IMR-90 (cell line): ENCODE measurements at regions not wholly inside any gene's neighbourhood (a gene's known extent, or its start where the extent isn't known, plus 50 kb on each side); places are given as distances from the start of the nearest gene placed in this dataset.

ENCODE experiments used
- ATAC-seq: fragments of 200-7000 bp; cut with Tn5 transposase; 2 replicates; pipeline ENCODE4 v1.9.1; 2020; ENCODE audit warnings: low read depth, mild to moderate bottlenecking, moderate library complexity
- BruUV-seq: library from RNA; stranded (reverse); fragments of 400-500 nt; replicated peaks from 2 replicates; lab custom pipeline; 2021; lab: Mats Ljungman, UMichigan
- CTCF ChIA-PET: fragments of 300-600 bp; formaldehyde crosslinking; extraction: SDS; loops from one replicate; lab custom pipeline; 2021; ENCODE audit warnings: antibody characterized with exemption; lab: Yijun Ruan, JAX
- POLR2A ChIA-PET: fragments of 300-600 bp; sonication (Branson Sonifier 250); formaldehyde crosslinking; loops from one replicate; lab custom pipeline; 2022; ENCODE audit warnings: antibody characterized with exemption; ENCODE audit not compliant: unreplicated experiment; lab: Charles Lee
- DNase-seq: peaks from one replicate; pipeline ENCODE4 v3.0.0; 2013
- H2AFZ ChIP-seq: replicated peaks from 2 replicates; pipeline ENCODE3; 2013; ENCODE audit warnings: low read length, mild to moderate bottlenecking; ENCODE audit not compliant: poor library complexity
- H2AK5ac ChIP-seq: 2 replicates; pipeline ENCODE4 v1.6.1; 2013; ENCODE audit warnings: low read depth, low read length, inconsistent platforms
- H2AK9ac ChIP-seq: replicated peaks from 2 replicates; pipeline ENCODE3; 2013; ENCODE audit warnings: mild to moderate bottlenecking, low read depth, low read length, moderate library complexity; ENCODE audit not compliant: poor library complexity
- H2BK120ac ChIP-seq: 2 replicates; pipeline ENCODE4 v1.6.1; 2013; ENCODE audit warnings: low read depth, low read length, inconsistent platforms
- H2BK15ac ChIP-seq: 3 replicates; pipeline ENCODE4 v1.6.1; 2013; ENCODE audit warnings: low read depth, low read length, inconsistent platforms
- H2BK20ac ChIP-seq: 2 replicates; pipeline ENCODE4 v1.6.1; 2013; ENCODE audit warnings: low read depth, mild to moderate bottlenecking, inconsistent platforms, low read length, moderate library complexity
- H2BK5ac ChIP-seq: 2 replicates; pipeline ENCODE4 v1.6.1; 2013; ENCODE audit warnings: mild to moderate bottlenecking, low read depth, low read length, inconsistent platforms; ENCODE audit not compliant: poor library complexity, severe bottlenecking
- H3K14ac ChIP-seq: replicated peaks from 2 replicates; pipeline ENCODE4 v1.6.1; 2013; ENCODE audit warnings: low read depth, low read length, inconsistent platforms
- H3K18ac ChIP-seq: 2 replicates; pipeline ENCODE4 v1.6.1; 2013; ENCODE audit warnings: low read depth, low read length, control low read depth
- H3K23ac ChIP-seq: 2 replicates; pipeline ENCODE4 v1.6.1; 2013; ENCODE audit warnings: low read depth, low read length, inconsistent platforms
- H3K27ac ChIP-seq: 2 replicates; pipeline ENCODE4 v1.5.1; 2013; ENCODE audit warnings: mild to moderate bottlenecking, control low read depth, low read length; ENCODE audit not compliant: insufficient read depth
- H3K27me3 ChIP-seq: 2 replicates; pipeline ENCODE4 v1.6.1; 2013; ENCODE audit warnings: low read length; ENCODE audit not compliant: control insufficient read depth, insufficient read depth
- H3K36me3 ChIP-seq: 2 replicates; pipeline ENCODE4 v1.6.1; 2013; ENCODE audit warnings: low read length, mixed read lengths; ENCODE audit not compliant: control insufficient read depth, insufficient read depth
- H3K4ac ChIP-seq: 2 replicates; pipeline ENCODE4 v1.6.1; 2013; ENCODE audit warnings: low read depth, low read length, inconsistent platforms
- H3K4me1 ChIP-seq: 2 replicates; pipeline ENCODE4 v1.6.1; 2013; ENCODE audit warnings: low read length, mixed read lengths; ENCODE audit not compliant: control insufficient read depth, insufficient read depth
- H3K4me2 ChIP-seq: 2 replicates; pipeline ENCODE4 v1.6.1; 2013; ENCODE audit warnings: low read depth, mild to moderate bottlenecking, control low read depth, low read length, moderate library complexity
- H3K4me3 ChIP-seq: 2 replicates; pipeline ENCODE4 v1.5.1; 2013; ENCODE audit warnings: low read depth, mild to moderate bottlenecking, control low read depth, low read length, moderate library complexity; ENCODE audit not compliant: insufficient read depth
- H3K56ac ChIP-seq: 2 replicates; pipeline ENCODE4 v1.6.1; 2013; ENCODE audit warnings: low read length, inconsistent platforms; ENCODE audit not compliant: insufficient read depth; ENCODE audit errors: extremely low read depth
- H3K79me1 ChIP-seq, 2 experiments: 2 replicates each; pipeline ENCODE4 v1.6.1; 2013; ENCODE audit warnings: low read length in 2 of 2, inconsistent platforms in 1 of 2, low read depth in 1 of 2
- H3K9ac ChIP-seq: 2 replicates; pipeline ENCODE4 v1.6.1; 2013; ENCODE audit warnings: low read depth, low read length, control low read depth
- H3K9me1 ChIP-seq: 2 replicates; pipeline ENCODE4 v1.6.1; 2013; ENCODE audit warnings: low read length, inconsistent platforms; ENCODE audit not compliant: insufficient read depth
- H3K9me3 ChIP-seq: 2 replicates; pipeline ENCODE4 v1.6.1; 2013; ENCODE audit warnings: low read length; ENCODE audit not compliant: control insufficient read depth, insufficient read depth
- H4K20me1 ChIP-seq: 2 replicates; pipeline ENCODE4 v1.6.1; 2013; ENCODE audit warnings: low read length, inconsistent platforms; ENCODE audit not compliant: insufficient read depth
- H4K5ac ChIP-seq: 2 replicates; pipeline ENCODE4 v1.6.1; 2013; ENCODE audit warnings: mild to moderate bottlenecking, low read depth, low read length, control low read depth
- H4K8ac ChIP-seq, 2 experiments: 2 replicates each; pipeline ENCODE4 v1.6.1; 2013; ENCODE audit warnings: low read depth in 2 of 2, low read length in 2 of 2, control low read depth in 1 of 2, inconsistent platforms in 1 of 2
- H4K91ac ChIP-seq: 2 replicates; pipeline ENCODE4 v1.6.1; 2013; ENCODE audit warnings: low read depth, low read length, inconsistent platforms; ENCODE audit not compliant: insufficient read depth
- FOS ChIP-seq: fragments of 150-350 bp; IDR thresholded peaks from 2 replicates; pipeline ENCODE4 v1.6.1; 2016; ENCODE audit warnings: low read depth, low read length
- MXI1 ChIP-seq: IDR thresholded peaks from 2 replicates; pipeline ENCODE4 v1.6.1; 2012; ENCODE audit warnings: low read depth, mild to moderate bottlenecking, low read length, moderate library complexity, borderline replicate concordance
- WGBS, 2 experiments: methylation state at CpG; one replicate each; pipeline versions ENCODE4 v1.1.5 to v1.1.7; 2013; ENCODE audit warnings: missing lambda C conversion rate in 2 of 2; ENCODE audit not compliant: insufficient read length in 1 of 2; ENCODE audit errors: extremely low coverage in 2 of 2; 5-methylcytosine and 5-hydroxymethylcytosine counted together
- dilution Hi-C: fragments of 300-500 bp; cut with HindIII; formaldehyde crosslinking; loops from one replicate; pipeline ENCODE4 v1.14.3; 2018; ENCODE audit warnings: low sequenced_read_pairs; ENCODE audit not compliant: unreplicated experiment
- in situ Hi-C: fragments of 300-500 bp; cut with MboI; formaldehyde crosslinking; loops from 3 replicates; pipeline ENCODE4 v1.14.3; 2019; ENCODE audit warnings: low sequenced_read_pairs, inconsistent platforms, mixed read lengths
- intact Hi-C: fragments of 100-400 bp; cut with micrococcal nuclease; formaldehyde crosslinking; loops from 2 replicates; pipeline ENCODE4 v1.10.0; 2022
- TF ChIP-seq, protein P1 (sequence below): fragments of 150-350 bp; IDR thresholded peaks from 2 replicates; pipeline ENCODE4 v1.6.1; 2017; ENCODE audit warnings: mild to moderate bottlenecking, antibody characterized with exemption, low read length, low read depth
- TF ChIP-seq, protein P2 (sequence below): conservative IDR thresholded peaks from 2 replicates; pipeline ENCODE4 v1.5.1; 2012; ENCODE audit warnings: mild to moderate bottlenecking, low read depth, low read length, improper control_type of control experiment

DNA sequence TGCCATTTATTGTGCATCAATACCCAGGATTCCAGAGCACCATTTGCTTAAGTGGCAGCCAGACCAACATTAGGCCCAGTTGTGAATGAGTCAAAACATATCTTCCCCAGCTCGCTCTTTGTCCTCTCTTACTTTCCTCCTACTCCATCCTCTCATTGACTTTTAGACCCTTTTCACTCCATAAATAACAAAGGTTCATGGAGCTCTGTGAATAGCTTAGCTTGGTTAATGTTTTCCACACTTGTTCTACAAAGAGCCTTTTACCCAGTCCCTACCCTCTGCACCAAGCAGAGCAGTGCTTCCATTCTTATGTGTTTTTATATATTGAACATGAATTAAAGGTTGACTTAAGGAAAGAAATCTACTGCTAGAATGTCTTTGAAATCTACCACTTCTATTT lies 625.8 kb upstream of the FANCL start:
- no peak overlapping the region for H2AFZ ChIP-seq
- no peak overlapping the region for H3K9ac ChIP-seq
- no peak overlapping the region for H3K18ac ChIP-seq
- no peak overlapping the region for H3K4ac ChIP-seq
- H3K27ac ChIP-seq = no peak overlapping the region
- H2BK120ac ChIP-seq = no peak overlapping the region
- dilution Hi-C loops = no loop called here
- BruUV-seq = no TSS peak
- no peak overlapping the region for H3K23ac ChIP-seq
- H4K91ac ChIP-seq = no peak overlapping the region
- no peaks in the 10 kb centered on the region for H3K27me3 ChIP-seq
- H3K4me2 ChIP-seq = no peak overlapping the region
- H3K56ac ChIP-seq = no peak overlapping the region
- H2AK5ac ChIP-seq = no peak overlapping the region
- H3K4me3 ChIP-seq = no peak overlapping the region
- H4K5ac ChIP-seq = no peak overlapping the region
- no peak overlapping the region for H2AK9ac ChIP-seq
- DNase-seq (no peak), ATAC-seq (no peak)
- H2BK20ac ChIP-seq = no peak overlapping the region
- POLR2A ChIA-PET = no interaction called here
- no peak overlapping the region for H3K14ac ChIP-seq
- H2BK5ac ChIP-seq = no peak overlapping the region
- H4K20me1 ChIP-seq = no peaks in the 10 kb centered on the region
- no peak overlapping the region for H2BK15ac ChIP-seq
- no peaks in the 10 kb centered on the region for H3K79me1 ChIP-seq
- no peaks in the 10 kb centered on the region for H3K4me1 ChIP-seq
- H3K9me1 ChIP-seq = no peaks in the 10 kb centered on the region
- intact Hi-C loops = no loop called here
- no peak overlapping the region for H4K8ac ChIP-seq
- WGBS, 2 experiments = no CpG with 5 or more reads among the region's 1 CpG
- no peaks in the 10 kb centered on the region for H3K9me3 ChIP-seq
- in situ Hi-C loops = no loop called here
- CTCF ChIA-PET = no interaction called here
- TF ChIP-seq MXI1 = no peak
- TF ChIP-seq, protein P1, sequence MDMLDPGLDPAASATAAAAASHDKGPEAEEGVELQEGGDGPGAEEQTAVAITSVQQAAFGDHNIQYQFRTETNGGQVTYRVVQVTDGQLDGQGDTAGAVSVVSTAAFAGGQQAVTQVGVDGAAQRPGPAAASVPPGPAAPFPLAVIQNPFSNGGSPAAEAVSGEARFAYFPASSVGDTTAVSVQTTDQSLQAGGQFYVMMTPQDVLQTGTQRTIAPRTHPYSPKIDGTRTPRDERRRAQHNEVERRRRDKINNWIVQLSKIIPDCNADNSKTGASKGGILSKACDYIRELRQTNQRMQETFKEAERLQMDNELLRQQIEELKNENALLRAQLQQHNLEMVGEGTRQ = no peak
- TF ChIP-seq, protein P2, sequence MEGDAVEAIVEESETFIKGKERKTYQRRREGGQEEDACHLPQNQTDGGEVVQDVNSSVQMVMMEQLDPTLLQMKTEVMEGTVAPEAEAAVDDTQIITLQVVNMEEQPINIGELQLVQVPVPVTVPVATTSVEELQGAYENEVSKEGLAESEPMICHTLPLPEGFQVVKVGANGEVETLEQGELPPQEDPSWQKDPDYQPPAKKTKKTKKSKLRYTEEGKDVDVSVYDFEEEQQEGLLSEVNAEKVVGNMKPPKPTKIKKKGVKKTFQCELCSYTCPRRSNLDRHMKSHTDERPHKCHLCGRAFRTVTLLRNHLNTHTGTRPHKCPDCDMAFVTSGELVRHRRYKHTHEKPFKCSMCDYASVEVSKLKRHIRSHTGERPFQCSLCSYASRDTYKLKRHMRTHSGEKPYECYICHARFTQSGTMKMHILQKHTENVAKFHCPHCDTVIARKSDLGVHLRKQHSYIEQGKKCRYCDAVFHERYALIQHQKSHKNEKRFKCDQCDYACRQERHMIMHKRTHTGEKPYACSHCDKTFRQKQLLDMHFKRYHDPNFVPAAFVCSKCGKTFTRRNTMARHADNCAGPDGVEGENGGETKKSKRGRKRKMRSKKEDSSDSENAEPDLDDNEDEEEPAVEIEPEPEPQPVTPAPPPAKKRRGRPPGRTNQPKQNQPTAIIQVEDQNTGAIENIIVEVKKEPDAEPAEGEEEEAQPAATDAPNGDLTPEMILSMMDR = no peak
- no peak for TF ChIP-seq FOS
- H3K36me3 ChIP-seq = no peaks in the 10 kb centered on the region
